ENCODE measurements at regions not wholly inside any gene's neighbourhood (a gene's known extent, or its start where the extent isn't known, plus 50 kb on each side); places are given as distances from the start of the nearest gene placed in this dataset.
"Not testable (repeated sequence)": the region's sequence is repeated elsewhere in the genome, so short reads cannot be mapped to it uniquely, and the experiment has no call there.

- DNase-seq (ENCODE audit: low read depth in 3 of 3): no peak
Measured at GRCh38 chr2:144015036-144015435, 504.9 kb downstream of the ZEB2 start.

- no peak for DNase-seq (ENCODE audit: low read depth in 3 of 3)
Measured at GRCh38 chr2:144014103-144014502, 505.8 kb downstream of the ZEB2 start.

GRCh38 chr2:144012304-144012703 lies 507.6 kb downstream of the ZEB2 start:
- no peak for DNase-seq (ENCODE audit: low read depth in 3 of 3)

GRCh38 chr2:144011553-144011952 lies 508.4 kb downstream of the ZEB2 start:
- no peak for DNase-seq (ENCODE audit: low read depth in 3 of 3)

GRCh38 chr2:144011098-144011497 lies 508.8 kb downstream of the ZEB2 start:
- DNase-seq (ENCODE audit: low read depth in 3 of 3): no peak

GRCh38 chr2:144010096-144010836 lies 509.7 kb downstream of the ZEB2 start:
- DNase-seq (ENCODE audit: low read depth in 3 of 3): no peak

GRCh38 chr2:144006139-144006538 lies 513.8 kb downstream of the ZEB2 start:
- no peak for DNase-seq (ENCODE audit: low read depth in 3 of 3)

GRCh38 chr2:144004742-144005141 lies 515.2 kb downstream of the ZEB2 start:
- DNase-seq (ENCODE audit: low read depth in 3 of 3): no peak

GRCh38 chr2:144003460-144004075 lies 516.4 kb downstream of the ZEB2 start:
- DNase-seq (ENCODE audit: low read depth in 3 of 3): no peak

- no peak for DNase-seq (ENCODE audit: low read depth in 3 of 3)
Measured at GRCh38 chr2:143996974-143997373, 522.9 kb downstream of the ZEB2 start.

- no peak for DNase-seq (ENCODE audit: low read depth in 3 of 3)
Measured at GRCh38 chr2:143994961-143995360, 525.0 kb downstream of the ZEB2 start.

GRCh38 chr2:143991596-143991995 lies 528.3 kb downstream of the ZEB2 start:
- DNase-seq (ENCODE audit: low read depth in 3 of 3): not testable (repeated sequence)

- no peak for DNase-seq (ENCODE audit: low read depth in 3 of 3)
Measured at GRCh38 chr2:143988082-143988481, 531.8 kb downstream of the ZEB2 start.

- DNase-seq (ENCODE audit: low read depth in 3 of 3): no peak
Measured at GRCh38 chr2:143981428-143981827, 538.5 kb downstream of the ZEB2 start.

GRCh38 chr2:143977356-143977755 lies 542.6 kb downstream of the ZEB2 start:
- DNase-seq (ENCODE audit: low read depth in 3 of 3): no peak

GRCh38 chr2:143975216-143975615 lies 544.7 kb downstream of the ZEB2 start:
- no peak for DNase-seq (ENCODE audit: low read depth in 3 of 3)

GRCh38 chr2:143974262-143974661 lies 545.7 kb downstream of the ZEB2 start:
- DNase-seq (ENCODE audit: low read depth in 3 of 3): no peak

- DNase-seq (ENCODE audit: low read depth in 3 of 3): no peak
Measured at GRCh38 chr2:143968860-143969259, 551.1 kb downstream of the ZEB2 start.

- no peak for DNase-seq (ENCODE audit: low read depth in 3 of 3)
Measured at GRCh38 chr2:143968360-143968759, 551.6 kb downstream of the ZEB2 start.

GRCh38 chr2:143965493-143966164 lies 554.3 kb downstream of the ZEB2 start:
- DNase-seq (ENCODE audit: low read depth in 3 of 3): no peak

GRCh38 chr2:143964891-143965290 lies 555.0 kb downstream of the ZEB2 start:
- DNase-seq (ENCODE audit: low read depth in 3 of 3): no peak

- no peak for DNase-seq (ENCODE audit: low read depth in 3 of 3)
Measured at GRCh38 chr2:143960177-143960576, 559.7 kb downstream of the ZEB2 start.

GRCh38 chr2:143957321-143957720 lies 562.6 kb downstream of the ZEB2 start:
- DNase-seq (ENCODE audit: low read depth in 3 of 3): no peak
